ENCODE measurements at regions not wholly inside any gene's neighbourhood (a gene's known extent, or its start where the extent isn't known, plus 50 kb on each side); places are given as distances from the start of the nearest gene placed in this dataset.
"Not testable (repeated sequence)": the region's sequence is repeated elsewhere in the genome, so short reads cannot be mapped to it uniquely, and the experiment has no call there.

- Histone ChIP-seq H3K9me1 (ENCODE audit: control insufficient read depth, extremely low read depth, insufficient read depth, low read length) (no peaks in the 10 kb centered on the region), H3K36me3 (ENCODE audit: control insufficient read depth in 2 of 2, extremely low read depth in 1 of 2, insufficient read depth in 2 of 2, low read length in 2 of 2) (no peaks in the 10 kb centered on the region), H3K9ac (ENCODE audit: control insufficient read depth, extremely low read depth, insufficient read depth, low read length) (no peak overlapping the region), H3K79me2 (ENCODE audit: control insufficient read depth, insufficient read depth, low read length) (no peaks in the 10 kb centered on the region), H3K4me1 (ENCODE audit: control insufficient read depth, extremely low read depth, insufficient read depth, low read length) (peaks cover 9% of the 10 kb centered on the region), H3K4me3 (ENCODE audit: control insufficient read depth in 2 of 3, extremely low read depth in 1 of 3, insufficient read depth in 2 of 3, low read depth in 1 of 3, low read length in 3 of 3) (no peak overlapping the region), H3K27ac (ENCODE audit: control insufficient read depth, insufficient read depth, low read length) (no peak overlapping the region), H4K20me1 (ENCODE audit: control insufficient read depth, extremely low read depth, insufficient read depth, low read length) (no peaks in the 10 kb centered on the region), H3K4me2 (ENCODE audit: control insufficient read depth, extremely low read depth, insufficient read depth, low read depth, low read length) (peak overlapping the region; percentile 0), H3K9me3 (ENCODE audit: control insufficient read depth, low read depth, low read length) (peaks cover 2% of the 10 kb centered on the region), H3K27me3 (ENCODE audit: control insufficient read depth, extremely low read depth, insufficient read depth, low read length) (no peaks in the 10 kb centered on the region), H2AFZ (ENCODE audit: control insufficient read depth, low read length) (peak overlapping the region; percentile 49)
- TF ChIP-seq CTCF (optimal IDR thresholded peaks at IDR 0.05 in 1 of 3, IDR thresholded peaks at IDR 0.05 in 1 of 3, conservative IDR thresholded peaks at IDR 0.05 in 1 of 3; ENCODE audit: extremely low read depth in 1 of 3, insufficient read depth in 2 of 3, low read length in 3 of 3) (no peak), EZH2 (IDR thresholded peaks at IDR 0.05; ENCODE audit: low read length) (no peak)
- dilution Hi-C loops (cut with MboI; ENCODE audit: extremely low pct_ligation_motif_present, low sequenced_read_pairs): no loop called here
- DNase-seq (ENCODE audit: low read depth, low spot score) (no peak), FAIRE-seq (peak; percentile 53)
Measured at GRCh38 chr6:132114201-132114825, 163.1 kb upstream of the CCN2 start.

GRCh38 chr6:132109752-132110151 lies 158.6 kb upstream of the CCN2 start:
- H3K36me3 ChIP-seq (ENCODE audit: control insufficient read depth in 2 of 2, extremely low read depth in 1 of 2, insufficient read depth in 2 of 2, low read length in 2 of 2); dilution Hi-C loops (cut with MboI; ENCODE audit: extremely low pct_ligation_motif_present, low sequenced_read_pairs); H3K4me3 ChIP-seq (ENCODE audit: control insufficient read depth in 2 of 3, extremely low read depth in 1 of 3, insufficient read depth in 2 of 3, low read depth in 1 of 3, low read length in 3 of 3); H3K79me2 ChIP-seq (ENCODE audit: control insufficient read depth, insufficient read depth, low read length); DNase-seq (ENCODE audit: low read depth, low spot score); FAIRE-seq; H2AFZ ChIP-seq (ENCODE audit: control insufficient read depth, low read length); H3K27ac ChIP-seq (ENCODE audit: control insufficient read depth, insufficient read depth, low read length); H3K27me3 ChIP-seq (ENCODE audit: control insufficient read depth, extremely low read depth, insufficient read depth, low read length); H3K9me3 ChIP-seq (ENCODE audit: control insufficient read depth, low read depth, low read length); H3K4me1 ChIP-seq (ENCODE audit: control insufficient read depth, extremely low read depth, insufficient read depth, low read length); H3K4me2 ChIP-seq (ENCODE audit: control insufficient read depth, extremely low read depth, insufficient read depth, low read depth, low read length); H3K9me1 ChIP-seq (ENCODE audit: control insufficient read depth, extremely low read depth, insufficient read depth, low read length); H4K20me1 ChIP-seq (ENCODE audit: control insufficient read depth, extremely low read depth, insufficient read depth, low read length); H3K9ac ChIP-seq (ENCODE audit: control insufficient read depth, extremely low read depth, insufficient read depth, low read length): not testable (repeated sequence)

GRCh38 chr6:132107896-132108295 lies 156.7 kb upstream of the CCN2 start:
- dilution Hi-C loops (cut with MboI; ENCODE audit: extremely low pct_ligation_motif_present, low sequenced_read_pairs): no loop called here
- TF ChIP-seq EZH2 (IDR thresholded peaks at IDR 0.05; ENCODE audit: low read length) (no peak), CTCF (optimal IDR thresholded peaks at IDR 0.05 in 1 of 3, IDR thresholded peaks at IDR 0.05 in 1 of 3, conservative IDR thresholded peaks at IDR 0.05 in 1 of 3; ENCODE audit: extremely low read depth in 1 of 3, insufficient read depth in 2 of 3, low read length in 3 of 3) (no peak)
- no peaks in the 10 kb centered on the region for H3K79me2 ChIP-seq (ENCODE audit: control insufficient read depth, insufficient read depth, low read length)
- H3K4me2 ChIP-seq (ENCODE audit: control insufficient read depth, extremely low read depth, insufficient read depth, low read depth, low read length): no peak overlapping the region
- no peak for DNase-seq (ENCODE audit: low read depth, low spot score)
- H3K36me3 ChIP-seq (ENCODE audit: control insufficient read depth in 2 of 2, extremely low read depth in 1 of 2, insufficient read depth in 2 of 2, low read length in 2 of 2): no peaks in the 10 kb centered on the region
- H3K9me1 ChIP-seq (ENCODE audit: control insufficient read depth, extremely low read depth, insufficient read depth, low read length): no peaks in the 10 kb centered on the region
- H2AFZ ChIP-seq (ENCODE audit: control insufficient read depth, low read length): no peak overlapping the region
- FAIRE-seq: no peak
- no peaks in the 10 kb centered on the region for H3K27me3 ChIP-seq (ENCODE audit: control insufficient read depth, extremely low read depth, insufficient read depth, low read length)
- H3K9ac ChIP-seq (ENCODE audit: control insufficient read depth, extremely low read depth, insufficient read depth, low read length): no peak overlapping the region
- H3K9me3 ChIP-seq (ENCODE audit: control insufficient read depth, low read depth, low read length): peaks cover 2% of the 10 kb centered on the region
- H3K4me3 ChIP-seq (ENCODE audit: control insufficient read depth in 2 of 3, extremely low read depth in 1 of 3, insufficient read depth in 2 of 3, low read depth in 1 of 3, low read length in 3 of 3): no peak overlapping the region
- H4K20me1 ChIP-seq (ENCODE audit: control insufficient read depth, extremely low read depth, insufficient read depth, low read length): no peaks in the 10 kb centered on the region
- H3K27ac ChIP-seq (ENCODE audit: control insufficient read depth, insufficient read depth, low read length): no peak overlapping the region
- no peaks in the 10 kb centered on the region for H3K4me1 ChIP-seq (ENCODE audit: control insufficient read depth, extremely low read depth, insufficient read depth, low read length)

All from keratinocyte (primary cell).